HFFc6 (cell line): ENCODE measurements at regions not wholly inside any gene's neighbourhood (a gene's known extent, or its start where the extent isn't known, plus 50 kb on each side); places are given as distances from the start of the nearest gene placed in this dataset.
"Not testable (repeated sequence)": the region's sequence is repeated elsewhere in the genome, so short reads cannot be mapped to it uniquely, and the experiment has no call there.

Source experiments
- DNase-seq: peaks from one replicate; pipeline ENCODE4 v3.0.0-alpha.2; 2018
- H3K27ac Mint-ChIP-seq: 2 replicates; pipeline ENCODE4 v1.8.0; 2020; ENCODE audit warnings: mild to moderate bottlenecking, mixed read lengths
- H3K27me3 Mint-ChIP-seq: 2 replicates; pipeline ENCODE4 v1.8.0; 2021; ENCODE audit warnings: mild to moderate bottlenecking, moderate library complexity, mixed read lengths; ENCODE audit not compliant: insufficient read depth
- H3K36me3 Mint-ChIP-seq: 2 replicates; pipeline ENCODE4 v1.8.0; 2021; ENCODE audit warnings: low read depth, mixed read lengths
- H3K4me1 Mint-ChIP-seq: 2 replicates; pipeline ENCODE4 v1.8.0; 2020; ENCODE audit warnings: low read depth, mixed read lengths
- H3K4me3 Mint-ChIP-seq: 2 replicates; pipeline ENCODE4 v1.8.0; 2020; ENCODE audit warnings: mild to moderate bottlenecking, moderate library complexity, mixed read lengths
- H3K9me3 Mint-ChIP-seq: 2 replicates; pipeline ENCODE4 v1.8.0; 2020; ENCODE audit warnings: mild to moderate bottlenecking, mixed read lengths
- TF ChIP-seq, protein P1 (sequence below): fragments of 200-600 bp; sonication (generic); IDR thresholded peaks from 2 replicates; pipeline ENCODE4 v1.5.0; 2021; ENCODE audit warnings: antibody characterized with exemption, mild to moderate bottlenecking

DNA sequence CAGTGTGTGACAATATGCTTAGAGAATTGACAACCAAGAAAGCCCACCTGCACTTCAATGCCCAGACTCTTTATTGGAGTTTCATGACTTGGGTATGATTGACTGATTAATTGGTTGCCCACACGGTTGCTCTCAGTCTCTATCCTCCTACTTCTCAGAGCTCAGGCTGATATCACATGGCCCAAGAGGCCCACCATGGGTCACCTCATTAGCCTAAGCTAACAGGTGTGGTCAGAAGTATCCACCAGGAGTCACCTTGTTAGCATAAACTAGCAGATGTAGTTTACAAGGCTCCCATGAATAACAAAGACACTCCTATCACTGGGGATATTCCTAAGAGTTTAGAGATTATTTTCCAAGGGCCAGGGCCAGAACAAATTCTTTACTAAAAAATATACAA lies 120.2 kb upstream of the MBNL1 start:
- no peaks in the 10 kb centered on the region for H3K36me3 Mint-ChIP-seq
- H3K9me3 Mint-ChIP-seq = no peaks in the 10 kb centered on the region
- H3K4me1 Mint-ChIP-seq = peaks cover 23% of the 10 kb centered on the region
- no peak for DNase-seq
- TF ChIP-seq, protein P1, sequence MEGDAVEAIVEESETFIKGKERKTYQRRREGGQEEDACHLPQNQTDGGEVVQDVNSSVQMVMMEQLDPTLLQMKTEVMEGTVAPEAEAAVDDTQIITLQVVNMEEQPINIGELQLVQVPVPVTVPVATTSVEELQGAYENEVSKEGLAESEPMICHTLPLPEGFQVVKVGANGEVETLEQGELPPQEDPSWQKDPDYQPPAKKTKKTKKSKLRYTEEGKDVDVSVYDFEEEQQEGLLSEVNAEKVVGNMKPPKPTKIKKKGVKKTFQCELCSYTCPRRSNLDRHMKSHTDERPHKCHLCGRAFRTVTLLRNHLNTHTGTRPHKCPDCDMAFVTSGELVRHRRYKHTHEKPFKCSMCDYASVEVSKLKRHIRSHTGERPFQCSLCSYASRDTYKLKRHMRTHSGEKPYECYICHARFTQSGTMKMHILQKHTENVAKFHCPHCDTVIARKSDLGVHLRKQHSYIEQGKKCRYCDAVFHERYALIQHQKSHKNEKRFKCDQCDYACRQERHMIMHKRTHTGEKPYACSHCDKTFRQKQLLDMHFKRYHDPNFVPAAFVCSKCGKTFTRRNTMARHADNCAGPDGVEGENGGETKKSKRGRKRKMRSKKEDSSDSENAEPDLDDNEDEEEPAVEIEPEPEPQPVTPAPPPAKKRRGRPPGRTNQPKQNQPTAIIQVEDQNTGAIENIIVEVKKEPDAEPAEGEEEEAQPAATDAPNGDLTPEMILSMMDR = no peak
- no peak overlapping the region for H3K27ac Mint-ChIP-seq
- no peak overlapping the region for H3K4me3 Mint-ChIP-seq
- H3K27me3 Mint-ChIP-seq = no peaks in the 10 kb centered on the region

DNA sequence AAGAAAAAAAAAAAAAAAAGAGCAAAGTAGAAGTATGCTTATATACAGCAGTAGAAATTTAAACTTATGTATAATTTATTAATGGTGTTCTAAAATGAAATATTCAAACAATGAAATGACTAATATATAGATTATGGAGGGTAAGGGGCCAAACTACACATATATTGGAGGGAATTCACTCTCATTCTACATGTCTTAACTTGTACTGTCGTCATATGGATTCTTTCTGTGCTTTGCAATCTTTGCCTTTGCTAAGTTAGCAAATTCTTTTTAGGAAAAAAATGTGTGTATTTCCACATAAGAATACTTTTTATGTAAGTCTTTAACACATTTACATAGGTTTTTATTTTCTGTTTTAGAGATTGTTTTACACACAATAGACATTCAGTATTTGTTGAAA lies 118.9 kb upstream of the MBNL1 start:
- no peak for DNase-seq
- Mint-ChIP-seq H3K4me3 (no peak overlapping the region), H3K4me1 (peaks cover 23% of the 10 kb centered on the region), H3K9me3 (no peaks in the 10 kb centered on the region), H3K36me3 (no peaks in the 10 kb centered on the region), H3K27ac (no peak overlapping the region), H3K27me3 (no peaks in the 10 kb centered on the region)
- TF ChIP-seq, protein P1 = no peak

DNA sequence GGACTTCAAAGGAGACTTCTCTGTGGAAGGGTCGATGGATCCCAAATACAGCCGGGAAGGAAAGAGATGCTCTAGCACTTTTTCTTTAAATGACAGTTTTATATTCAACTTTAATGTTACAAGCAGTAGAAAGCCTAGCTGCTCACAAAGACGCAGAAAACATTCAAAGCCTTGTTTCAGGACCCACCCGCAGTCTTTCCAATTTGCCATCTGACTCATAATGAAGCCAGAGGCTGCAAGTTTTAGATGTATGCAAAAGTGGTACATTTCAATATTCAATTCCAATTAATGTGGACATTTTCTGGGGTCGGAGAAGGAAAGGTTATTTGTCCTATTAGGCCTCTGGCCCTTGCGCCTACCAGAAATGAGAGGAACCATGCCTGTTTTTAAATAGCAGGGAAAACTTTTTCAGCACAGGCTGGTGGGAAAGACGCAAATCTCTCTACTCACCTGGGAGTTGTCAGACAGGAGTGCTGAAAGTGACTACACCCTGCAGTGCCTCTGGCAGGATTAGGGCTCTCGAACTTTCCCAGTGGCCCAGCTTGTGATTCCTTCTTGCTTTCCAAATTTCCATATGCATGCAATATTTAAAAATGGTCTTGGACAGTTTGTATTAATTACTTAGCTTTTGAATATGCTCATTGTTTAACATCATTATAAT lies 117.4 kb upstream of the MBNL1 start:
- no peaks in the 10 kb centered on the region for H3K27me3 Mint-ChIP-seq
- H3K36me3 Mint-ChIP-seq = no peaks in the 10 kb centered on the region
- H3K4me1 Mint-ChIP-seq = peaks cover 37% of the 10 kb centered on the region
- no peaks in the 10 kb centered on the region for H3K9me3 Mint-ChIP-seq
- no peak for DNase-seq
- no peak overlapping the region for H3K27ac Mint-ChIP-seq
- H3K4me3 Mint-ChIP-seq = no peak overlapping the region
- TF ChIP-seq, protein P1 = no peak

DNA sequence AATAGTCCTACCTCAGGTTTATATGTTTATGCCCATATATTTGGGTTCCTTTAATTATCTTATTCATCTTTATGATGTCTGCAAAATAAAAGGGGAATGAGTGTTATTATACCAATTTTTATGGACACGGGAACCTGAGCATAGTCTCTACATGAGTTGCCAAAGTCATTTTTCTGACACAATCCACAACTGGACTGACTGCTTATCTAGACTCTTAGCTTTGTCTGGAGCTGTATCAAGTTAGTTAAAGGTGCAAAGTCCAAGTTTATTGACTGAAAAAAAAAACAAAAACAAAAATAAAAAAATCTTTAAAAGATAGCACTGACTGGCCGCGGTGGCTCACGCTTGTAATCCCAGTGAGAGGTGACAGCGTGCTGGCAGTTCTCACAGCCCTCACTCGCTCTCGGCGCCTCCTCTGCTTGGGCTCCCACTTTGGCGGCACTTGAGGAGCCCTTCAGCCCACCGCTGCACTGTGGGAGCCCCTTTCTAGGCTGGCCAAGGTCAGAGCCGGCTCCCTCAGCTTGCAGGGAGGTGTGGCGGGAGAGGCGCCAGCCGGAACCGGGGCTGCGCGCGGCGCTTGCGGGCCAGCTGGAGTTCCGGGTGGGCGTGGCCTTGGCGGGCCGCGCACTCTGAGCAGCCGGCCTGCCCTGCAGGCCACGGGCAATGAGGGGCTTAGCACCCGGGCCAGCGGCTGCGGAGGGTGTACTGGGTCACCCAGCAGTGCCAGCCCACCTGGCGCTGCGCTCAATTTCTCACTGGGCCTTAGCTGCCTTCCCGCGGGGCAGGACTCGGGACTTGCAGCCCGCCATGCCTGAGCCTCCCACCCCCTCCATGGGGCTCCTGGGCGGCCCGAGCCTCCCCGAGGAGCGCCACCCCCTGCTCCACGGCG lies 116.6 kb upstream of the MBNL1 start:
- H3K9me3 Mint-ChIP-seq, H3K36me3 Mint-ChIP-seq, H3K27ac Mint-ChIP-seq, H3K4me3 Mint-ChIP-seq, DNase-seq, H3K27me3 Mint-ChIP-seq: not testable (repeated sequence)
- H3K4me1 Mint-ChIP-seq = peaks cover 45% of the 10 kb centered on the region

DNA sequence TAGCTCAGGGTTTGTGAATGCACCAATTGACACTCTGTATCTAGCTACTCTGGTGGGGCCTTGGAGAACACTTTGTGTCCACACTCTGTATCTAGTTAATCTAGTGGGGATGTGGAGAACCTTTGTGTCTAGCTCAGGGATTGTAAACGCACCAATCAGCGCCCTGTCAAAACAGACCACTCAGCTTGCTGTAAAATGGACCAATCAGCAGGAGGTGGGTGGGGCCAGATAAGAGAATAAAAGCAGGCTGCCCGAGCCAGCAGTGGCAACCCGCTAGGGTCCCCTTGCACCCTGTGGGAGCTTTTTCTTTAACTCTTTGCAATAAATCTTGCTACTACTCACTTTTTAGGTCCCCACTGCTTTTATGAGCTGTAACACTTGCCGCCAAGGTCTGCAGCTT lies 115.6 kb upstream of the MBNL1 start:
- H3K9me3 Mint-ChIP-seq, H3K27ac Mint-ChIP-seq, H3K36me3 Mint-ChIP-seq, DNase-seq, H3K27me3 Mint-ChIP-seq, H3K4me3 Mint-ChIP-seq: not testable (repeated sequence)
- H3K4me1 Mint-ChIP-seq = peaks cover 55% of the 10 kb centered on the region

DNA sequence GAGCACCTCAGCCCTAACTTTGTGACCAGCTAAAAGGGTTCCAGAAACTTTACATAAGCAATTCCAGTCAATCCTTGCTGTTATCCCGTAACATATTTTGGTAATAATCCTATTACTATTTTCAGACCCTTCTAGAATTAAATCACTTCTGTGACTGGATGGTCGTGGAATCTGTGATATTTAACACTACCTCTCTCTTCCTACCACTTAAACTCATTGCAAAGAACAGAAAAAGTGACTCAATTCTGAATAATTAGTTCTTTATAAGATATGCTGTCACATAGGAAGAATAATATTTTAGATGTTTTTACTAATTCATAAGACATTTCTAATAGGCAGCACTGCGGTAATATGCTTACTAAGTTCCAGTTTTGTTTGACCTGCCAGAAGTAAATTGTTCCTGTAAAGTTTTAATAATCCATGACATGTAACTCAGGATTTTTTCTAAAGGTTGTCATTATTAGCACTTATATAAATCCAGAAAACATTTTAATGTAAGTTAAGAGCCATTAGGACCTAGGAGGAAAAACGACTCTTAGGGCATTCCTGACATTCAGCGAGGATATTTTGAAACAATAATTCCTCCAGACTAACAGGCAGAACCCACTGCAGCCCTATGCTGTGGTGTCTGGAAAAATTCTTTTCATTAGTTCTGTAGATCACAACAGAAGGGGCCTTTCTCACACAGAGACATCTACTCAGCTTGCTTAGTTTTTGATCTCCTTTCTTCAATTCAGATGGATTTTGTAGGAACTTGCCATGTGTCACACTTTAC lies 113.3 kb upstream of the MBNL1 start:
- no peak for DNase-seq
- peaks cover 60% of the 10 kb centered on the region for H3K4me1 Mint-ChIP-seq

More for the DNA sequence above, 113.3 kb upstream of the MBNL1 start:
- Mint-ChIP-seq H3K27ac (no peak overlapping the region), H3K36me3 (no peaks in the 10 kb centered on the region), H3K4me3 (no peak overlapping the region), H3K27me3 (no peaks in the 10 kb centered on the region), H3K9me3 (no peaks in the 10 kb centered on the region)
- TF ChIP-seq, protein P1 = no peak
